Gastroesophageal sphincter (tissue), 4 donors: ENCODE measurements at regions not wholly inside any gene's neighbourhood (a gene's known extent, or its start where the extent isn't known, plus 50 kb on each side); places are given as distances from the start of the nearest gene placed in this dataset.
A peak's percentile ranks its signal among the peaks of the same experiment; 100 is the strongest.
"Not testable (repeated sequence)": the region's sequence is repeated elsewhere in the genome, so short reads cannot be mapped to it uniquely, and the experiment has no call there.

Experiments
- ATAC-seq: fragments of 150-250 bp; one replicate; pipeline ENCODE4 v1.9.1; 2016; ENCODE audit warnings: mild to moderate bottlenecking, moderate library complexity
- H3K27ac ChIP-seq, 4 donors: fragments of 200-600 bp; sonication (generic) in 3 of 4; 1 replicate in 3 of 4; 2 replicates in 1 of 4; pipeline ENCODE4 v1.5.1; 2016 to 2019
- H3K27me3 ChIP-seq: fragments of 200-600 bp; sonication (generic); one replicate; pipeline ENCODE4 v1.5.1; 2019
- H3K36me3 ChIP-seq, 2 donors: fragments of 200-600 bp; sonication (generic); one replicate each; pipeline ENCODE4 v1.5.1; 2019; ENCODE audit warnings: control low read depth in 1 of 2
- H3K4me1 ChIP-seq, 3 donors: fragments of 200-600 bp; sonication (generic); 1 replicate in 2 of 3; 2 replicates in 1 of 3; pipeline ENCODE4 v1.5.1; 2016 to 2019; ENCODE audit warnings: control low read depth in 2 of 3
- H3K4me3 ChIP-seq, 2 donors: fragments of 200-600 bp; sonication (generic); one replicate each; pipeline ENCODE4 v1.5.1; 2019; ENCODE audit warnings: mild to moderate bottlenecking in 1 of 2, moderate library complexity in 1 of 2
- H3K9me3 ChIP-seq, 3 donors: fragments of 200-600 bp; sonication (generic); one replicate each; pipeline ENCODE4 v1.5.1; 2017 to 2019; ENCODE audit warnings: control low read depth in 2 of 3
- CTCF ChIP-seq, 4 experiments: fragments of 200-600 bp in 2 of 4; fragments of 450-650 bp in 2 of 4; sonication (generic) in 1 of 4; IDR thresholded peaks; one replicate each; pipeline ENCODE4 v1.5.1; 2017 to 2019; ENCODE audit warnings: antibody characterized with exemption in 4 of 4, mild to moderate bottlenecking in 2 of 4, moderate library complexity in 2 of 4
- EP300 ChIP-seq: sonication (generic); formaldehyde crosslinking; IDR thresholded peaks from one replicate; pipeline ENCODE4 v1.6.1; 2017; ENCODE audit warnings: antibody characterized with exemption, mild to moderate bottlenecking
- POLR2A ChIP-seq, 2 donors: fragments of 450-650 bp; IDR thresholded peaks; one replicate each; pipeline ENCODE4 v1.6.1; 2017; ENCODE audit warnings: antibody characterized with exemption in 2 of 2, mild to moderate bottlenecking in 2 of 2, moderate library complexity in 1 of 2
- POLR2AphosphoS5 ChIP-seq: sonication (generic); formaldehyde crosslinking; IDR thresholded peaks from one replicate; pipeline ENCODE4 v1.6.1; 2017; ENCODE audit warnings: antibody characterized with exemption
- WGBS, 2 donors: methylation state at CpG; one replicate each; pipeline ENCODE4 v1.1.5; 2018; ENCODE audit warnings: low coverage in 1 of 2; 5-methylcytosine and 5-hydroxymethylcytosine counted together

- no peak overlapping the region for H3K4me3 ChIP-seq
- no peaks in the 10 kb centered on the region for H3K4me1 ChIP-seq
- H3K27me3 ChIP-seq, result no peaks in the 10 kb centered on the region
- H3K27ac ChIP-seq, result no peak overlapping the region
- WGBS, 2 donors, result 47 to 70% methylated on average over 1 of the region's 1 CpG
- no peak for ATAC-seq
- no peaks in the 10 kb centered on the region for H3K36me3 ChIP-seq
- TF ChIP-seq POLR2AphosphoS5, result no peak
- no peak for TF ChIP-seq CTCF (IDR thresholded peaks at IDR 0.05)
- TF ChIP-seq POLR2A (IDR thresholded peaks at IDR 0.05), result no peak
- no peak for TF ChIP-seq EP300
- H3K9me3 ChIP-seq, result no peaks in the 10 kb centered on the region
Measured at GRCh38 chr10:64659311-64659710, 1138.1 kb downstream of the REEP3 start.

GRCh38 chr10:64682043-64682442 is 1160.8 kb downstream of the REEP3 start:
- peaks cover 0 to 5% (median 0%) of the 10 kb centered on the region in 3 donors for H3K9me3 ChIP-seq
- H3K27me3 ChIP-seq, result no peaks in the 10 kb centered on the region
- H3K4me3 ChIP-seq, result no peak overlapping the region
- TF ChIP-seq POLR2A (IDR thresholded peaks at IDR 0.05) (no peak), POLR2AphosphoS5 (no peak), CTCF (IDR thresholded peaks at IDR 0.05) (no peak), EP300 (no peak)
- H3K4me1 ChIP-seq, result no peaks in the 10 kb centered on the region
- H3K27ac ChIP-seq, result no peak overlapping the region
- no peaks in the 10 kb centered on the region for H3K36me3 ChIP-seq
- WGBS, 2 donors, result 96% methylated on average over 3 of the region's 3 CpGs; no CpG with 5 or more reads in 1 of the 2 donors
- ATAC-seq, result peak; percentile 13

- Histone ChIP-seq H3K27me3 (no peaks in the 10 kb centered on the region), H3K4me1 (no peaks in the 10 kb centered on the region), H3K36me3 (no peaks in the 10 kb centered on the region), H3K27ac (no peak overlapping the region), H3K4me3 (no peak overlapping the region), H3K9me3 (no peaks in the 10 kb centered on the region)
- TF ChIP-seq POLR2AphosphoS5 (no peak), POLR2A (IDR thresholded peaks at IDR 0.05) (no peak), EP300 (no peak), CTCF (IDR thresholded peaks at IDR 0.05) (no peak)
- no peak for ATAC-seq
- WGBS, 2 donors, result 26 to 32% methylated on average over 3 of the region's 3 CpGs
Measured at GRCh38 chr10:64690194-64690593, 1169.0 kb downstream of the REEP3 start.

- TF ChIP-seq POLR2A (IDR thresholded peaks at IDR 0.05), result no peak
- TF ChIP-seq CTCF (IDR thresholded peaks at IDR 0.05), result no peak
- TF ChIP-seq POLR2AphosphoS5, result no peak
- no peak for TF ChIP-seq EP300
- WGBS, 2 donors, result 39 to 75% methylated on average over 2 to 3 of the region's 3 CpGs
Measured at GRCh38 chr10:64699244-64699643, 1178.0 kb downstream of the REEP3 start.

GRCh38 chr10:64702086-64702485 is 1180.9 kb downstream of the REEP3 start:
- not testable (repeated sequence) for H3K4me3 ChIP-seq, ATAC-seq, H3K27ac ChIP-seq, H3K27me3 ChIP-seq, H3K36me3 ChIP-seq, H3K9me3 ChIP-seq, H3K4me1 ChIP-seq
- WGBS, 2 donors, result 52 to 63% methylated on average over 3 of the region's 3 CpGs

More at GRCh38 chr10:64699244-64699643, 1178.0 kb downstream of the REEP3 start:
- Histone ChIP-seq H3K4me3 (no peak overlapping the region), H3K27me3 (no peaks in the 10 kb centered on the region), H3K27ac (no peak overlapping the region), H3K9me3 (peaks cover 0 to 5% (median 0%) of the 10 kb centered on the region in 3 donors), H3K4me1 (no peaks in the 10 kb centered on the region), H3K36me3 (no peaks in the 10 kb centered on the region)
- no peak for ATAC-seq
